ENCODE measurements at regions not wholly inside any gene's neighbourhood (a gene's known extent, or its start where the extent isn't known, plus 50 kb on each side); places are given as distances from the start of the nearest gene placed in this dataset.

DNA sequence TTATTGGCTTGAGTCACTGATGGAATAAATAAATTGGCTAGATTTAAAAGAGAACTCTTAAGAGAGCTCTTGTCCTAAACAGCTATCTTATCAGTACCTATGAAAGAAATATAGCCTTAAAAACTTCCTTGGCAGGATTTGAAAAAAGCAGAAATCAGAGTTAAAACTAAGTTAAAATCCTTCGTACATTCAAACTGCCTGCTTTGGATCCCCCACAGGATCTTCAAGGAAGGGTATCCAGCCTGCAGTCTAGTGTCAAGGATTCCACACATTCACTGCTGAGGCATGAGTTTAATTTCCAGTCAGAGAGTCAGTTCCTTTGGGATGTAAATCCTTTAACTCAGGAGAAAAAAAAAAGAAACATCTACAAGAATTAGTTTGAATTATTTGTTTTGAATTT lies 242.9 kb upstream of the UBASH3B start:
- TF ChIP-seq GATA2 (IDR thresholded peaks at IDR 0.05; ENCODE audit: low read depth, low read length) (no peak), GATA3 (IDR thresholded peaks at IDR 0.05; ENCODE audit: low read depth, low read length) (no peak)

DNA sequence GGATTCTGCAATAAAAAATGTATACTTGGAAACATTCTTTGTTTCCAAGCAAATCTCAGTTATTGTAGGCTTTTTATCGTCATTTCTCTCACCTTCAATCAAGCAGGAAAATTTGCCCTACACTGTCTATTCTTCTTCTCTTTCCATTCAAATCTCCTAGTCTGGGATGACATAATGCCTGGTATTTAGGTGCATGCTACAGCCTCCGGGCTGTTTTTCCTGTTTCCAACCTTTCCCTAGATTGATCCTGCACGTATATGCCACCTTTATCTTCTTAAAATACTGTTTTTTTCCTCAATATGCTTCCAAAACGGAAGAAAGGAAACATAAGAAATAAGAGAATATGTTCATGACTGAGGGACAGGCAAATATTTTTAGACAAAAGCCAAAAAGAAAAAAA lies 249.1 kb upstream of the UBASH3B start:
- TF ChIP-seq GATA3 (IDR thresholded peaks at IDR 0.05; ENCODE audit: low read depth, low read length), result no peak
- TF ChIP-seq GATA2 (IDR thresholded peaks at IDR 0.05; ENCODE audit: low read depth, low read length), result no peak

DNA sequence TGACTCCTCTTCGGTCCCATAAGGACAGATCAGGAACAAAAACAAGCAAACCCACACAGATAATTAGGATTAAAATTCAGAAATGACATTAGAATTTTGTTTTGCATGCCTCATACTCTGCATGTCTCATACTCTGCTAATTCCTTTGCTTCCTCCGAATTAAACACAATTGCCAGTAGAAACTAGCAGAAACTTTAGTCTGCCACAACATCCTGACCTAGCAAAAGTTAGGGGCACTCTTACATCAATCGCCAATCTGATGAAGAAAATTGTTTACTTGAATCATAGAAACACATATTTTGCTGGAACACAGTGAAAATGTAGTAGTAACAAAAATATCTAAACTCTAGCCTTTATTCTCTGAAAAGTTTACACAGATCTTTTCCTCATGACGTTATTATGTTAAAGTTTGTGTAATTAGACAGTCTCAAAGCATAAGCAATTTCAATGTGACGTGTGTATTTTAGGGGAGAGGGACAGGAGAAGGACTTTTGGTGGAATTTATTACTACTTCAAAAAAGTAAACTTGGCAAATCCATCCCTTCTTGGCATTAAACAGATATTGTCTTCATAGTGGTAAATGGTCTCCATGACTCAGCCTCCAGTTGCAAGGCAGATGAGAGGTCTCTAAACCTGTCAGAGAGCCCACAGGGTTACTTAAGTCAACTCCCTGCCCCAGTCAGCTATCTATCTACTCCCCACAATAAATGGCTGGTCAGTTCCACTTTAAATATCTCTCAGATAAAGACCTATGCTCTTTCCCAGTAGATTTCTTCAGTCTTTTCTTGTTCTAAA lies 249.8 kb upstream of the UBASH3B start:
- no peak for TF ChIP-seq GATA3 (IDR thresholded peaks at IDR 0.05; ENCODE audit: low read depth, low read length)
- TF ChIP-seq GATA2 (IDR thresholded peaks at IDR 0.05; ENCODE audit: low read depth, low read length), result no peak

DNA sequence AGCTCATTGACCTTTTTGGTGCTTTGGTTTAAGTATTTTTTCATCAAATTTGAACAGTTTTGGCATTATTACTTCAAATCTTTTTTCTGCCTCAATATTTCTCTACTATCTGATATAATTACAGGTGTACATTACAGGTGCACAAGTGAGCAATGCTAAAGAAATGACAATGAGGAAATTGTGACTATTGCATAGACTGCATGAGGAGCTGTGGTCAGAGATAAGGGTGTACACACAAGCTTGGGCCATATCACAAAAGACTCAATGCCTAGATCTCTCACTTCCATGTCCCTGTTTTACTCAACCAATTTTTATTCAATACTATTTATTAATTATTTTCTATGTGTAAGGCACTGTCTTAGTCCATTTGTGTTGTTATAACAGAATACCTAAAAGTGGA lies 251.0 kb upstream of the UBASH3B start:
- TF ChIP-seq GATA3 (IDR thresholded peaks at IDR 0.05; ENCODE audit: low read depth, low read length) (no peak), GATA2 (IDR thresholded peaks at IDR 0.05; ENCODE audit: low read depth, low read length) (no peak)

DNA sequence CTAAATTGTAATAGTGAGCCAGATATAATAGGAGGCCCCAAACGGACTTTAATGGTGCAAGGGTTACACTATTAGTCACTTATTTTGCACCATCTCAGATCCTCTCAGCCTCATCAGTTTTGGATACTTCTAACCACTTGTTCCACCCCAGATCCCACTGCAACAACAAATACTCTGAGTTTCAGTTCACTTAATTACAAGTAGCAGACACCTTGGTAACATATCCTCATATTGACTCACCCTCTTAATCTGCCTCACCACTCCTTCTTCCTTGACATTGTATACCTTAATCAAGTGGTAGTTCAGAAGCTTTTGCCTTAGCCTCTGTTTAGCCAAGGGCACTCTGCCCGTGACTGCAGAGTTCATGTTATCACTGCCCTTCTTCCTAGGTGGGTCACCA lies 256.1 kb upstream of the UBASH3B start:
- TF ChIP-seq GATA2 (IDR thresholded peaks at IDR 0.05; ENCODE audit: low read depth, low read length) (no peak), GATA3 (IDR thresholded peaks at IDR 0.05; ENCODE audit: low read depth, low read length) (no peak)

DNA sequence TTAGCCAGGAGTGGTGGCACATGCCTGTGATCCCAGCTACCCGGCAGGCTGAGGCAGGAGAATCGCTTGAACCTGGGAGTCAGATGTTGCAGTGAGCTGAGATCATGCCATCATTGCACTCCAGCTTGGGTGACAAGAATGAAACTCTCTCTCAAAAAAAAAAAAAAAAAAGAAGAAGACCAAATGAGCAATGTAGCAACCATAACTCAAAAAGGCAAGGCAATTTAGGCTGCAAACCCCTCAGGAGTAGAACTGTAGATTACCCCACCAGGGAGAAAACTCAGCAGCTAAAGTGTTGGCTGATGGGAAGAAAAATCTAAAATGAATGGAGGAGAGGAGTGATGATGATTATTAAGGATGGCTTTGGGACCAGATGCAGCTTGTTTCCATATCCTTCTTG lies 256.7 kb upstream of the UBASH3B start:
- TF ChIP-seq GATA3 (IDR thresholded peaks at IDR 0.05; ENCODE audit: low read depth, low read length), result no peak
- TF ChIP-seq GATA2 (IDR thresholded peaks at IDR 0.05; ENCODE audit: low read depth, low read length), result no peak

DNA sequence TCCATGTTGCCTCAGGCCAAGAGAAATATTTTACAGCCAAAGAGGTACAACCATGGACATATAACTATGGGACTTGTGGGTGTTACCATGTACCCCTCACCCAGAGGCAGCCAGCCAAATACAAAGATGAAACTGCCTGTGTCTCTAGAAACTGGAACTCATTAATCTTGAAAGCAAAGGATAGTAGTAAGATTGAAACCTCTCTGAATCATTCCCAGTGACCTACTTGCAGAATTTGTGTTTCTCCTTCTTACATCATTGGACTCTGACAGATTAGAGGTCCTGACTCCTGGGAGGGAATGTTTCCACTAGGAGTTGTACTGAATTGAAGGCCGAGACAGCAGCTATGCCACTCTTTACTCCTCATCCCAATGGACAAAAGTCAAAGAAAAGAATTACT lies 257.4 kb upstream of the UBASH3B start:
- TF ChIP-seq GATA3 (IDR thresholded peaks at IDR 0.05; ENCODE audit: low read depth, low read length), result no peak
- no peak for TF ChIP-seq GATA2 (IDR thresholded peaks at IDR 0.05; ENCODE audit: low read depth, low read length)

DNA sequence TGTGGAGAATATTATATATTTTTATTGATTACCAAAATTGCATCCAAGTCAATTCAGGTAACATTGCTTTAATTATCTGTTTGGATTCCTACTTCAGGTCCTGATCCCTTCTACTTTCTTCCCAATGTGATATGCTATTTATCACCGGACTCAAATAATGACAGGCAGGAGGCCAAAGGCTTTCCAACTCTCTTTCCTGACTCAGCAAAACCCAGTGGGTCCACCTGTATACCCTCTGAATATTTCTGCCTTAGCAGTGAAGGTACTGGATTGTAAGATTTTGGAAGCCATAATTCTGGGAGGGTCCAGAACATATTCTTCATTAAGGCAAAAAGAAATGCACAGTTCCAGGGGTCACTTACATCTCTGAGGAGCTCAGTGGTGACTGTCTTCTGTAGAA lies 260.2 kb upstream of the UBASH3B start:
- TF ChIP-seq GATA2 (IDR thresholded peaks at IDR 0.05; ENCODE audit: low read depth, low read length), result no peak
- TF ChIP-seq GATA3 (IDR thresholded peaks at IDR 0.05; ENCODE audit: low read depth, low read length), result no peak

DNA sequence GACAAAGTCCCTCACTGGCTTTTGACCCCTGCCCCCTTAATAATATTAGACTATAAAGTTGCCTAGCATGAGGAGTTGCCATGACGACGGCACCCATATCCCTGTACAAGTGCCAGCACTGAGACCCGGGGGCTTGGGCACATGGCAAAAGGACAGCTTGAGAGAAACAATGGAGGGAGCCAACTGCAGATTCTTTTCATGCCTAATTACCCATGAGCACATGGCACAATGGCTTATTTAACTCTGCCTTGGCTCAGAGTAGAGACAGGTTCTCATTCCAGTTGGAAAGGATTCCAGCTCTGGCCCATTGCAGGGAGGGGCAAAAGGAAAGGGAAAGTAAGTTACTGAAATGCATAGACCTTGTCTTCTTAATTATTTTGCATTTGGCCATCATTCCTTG lies 261.2 kb upstream of the UBASH3B start:
- TF ChIP-seq GATA3 (IDR thresholded peaks at IDR 0.05; ENCODE audit: low read depth, low read length), result no peak
- no peak for TF ChIP-seq GATA2 (IDR thresholded peaks at IDR 0.05; ENCODE audit: low read depth, low read length)

DNA sequence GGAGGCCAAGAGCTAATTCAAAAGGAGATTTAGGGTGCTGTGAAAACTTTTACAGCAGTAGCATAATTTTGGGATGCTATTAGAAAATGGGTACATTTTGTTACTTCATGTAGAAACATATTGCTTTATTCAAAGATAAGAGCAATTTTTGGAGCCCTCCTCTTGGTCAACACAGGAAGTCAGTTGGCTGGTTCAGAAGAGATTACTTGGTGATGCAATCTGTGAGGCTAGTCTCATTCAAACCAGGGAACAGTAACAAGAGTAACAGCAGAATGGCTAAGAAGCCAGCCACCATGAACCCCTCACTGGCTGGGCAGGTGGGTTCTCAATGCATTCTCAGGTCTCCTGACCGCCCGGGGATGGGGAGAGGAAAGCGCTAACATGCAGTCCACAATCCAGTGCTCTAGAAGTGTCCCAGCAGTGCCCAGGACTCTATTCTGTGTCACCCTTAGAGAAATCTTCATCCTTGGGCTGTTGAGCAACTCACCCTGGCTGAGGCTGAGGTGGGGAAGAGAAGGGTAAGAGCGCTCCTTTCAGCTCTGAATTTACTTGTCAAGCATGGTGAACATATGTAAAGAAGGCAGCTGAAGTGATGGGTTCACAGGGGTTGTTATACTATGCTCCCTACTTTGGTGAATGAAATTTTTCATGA lies 262.2 kb upstream of the UBASH3B start:
- no peak for TF ChIP-seq GATA3 (IDR thresholded peaks at IDR 0.05; ENCODE audit: low read depth, low read length)
- TF ChIP-seq GATA2 (IDR thresholded peaks at IDR 0.05; ENCODE audit: low read depth, low read length), result no peak

DNA sequence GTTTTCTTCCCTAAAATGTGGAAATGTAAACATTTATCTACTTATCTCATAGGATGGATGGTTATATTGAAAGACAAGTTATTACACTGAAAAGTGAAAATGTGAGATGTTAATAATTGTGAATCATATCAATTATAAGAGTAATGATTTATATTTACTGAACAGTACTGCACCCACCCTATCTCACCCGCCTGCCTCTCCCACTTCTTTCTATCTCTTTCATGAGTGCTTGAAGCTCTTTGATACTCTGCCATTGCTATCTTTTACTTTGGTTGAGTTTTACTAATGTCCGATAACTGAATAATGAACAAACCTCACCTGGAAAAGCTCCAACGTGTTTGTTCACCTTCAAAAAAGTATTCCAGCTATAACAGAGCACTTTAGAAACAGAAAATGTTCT lies 263.0 kb upstream of the UBASH3B start:
- no peak for TF ChIP-seq GATA2 (IDR thresholded peaks at IDR 0.05; ENCODE audit: low read depth, low read length)
- TF ChIP-seq GATA3 (IDR thresholded peaks at IDR 0.05; ENCODE audit: low read depth, low read length), result no peak

DNA sequence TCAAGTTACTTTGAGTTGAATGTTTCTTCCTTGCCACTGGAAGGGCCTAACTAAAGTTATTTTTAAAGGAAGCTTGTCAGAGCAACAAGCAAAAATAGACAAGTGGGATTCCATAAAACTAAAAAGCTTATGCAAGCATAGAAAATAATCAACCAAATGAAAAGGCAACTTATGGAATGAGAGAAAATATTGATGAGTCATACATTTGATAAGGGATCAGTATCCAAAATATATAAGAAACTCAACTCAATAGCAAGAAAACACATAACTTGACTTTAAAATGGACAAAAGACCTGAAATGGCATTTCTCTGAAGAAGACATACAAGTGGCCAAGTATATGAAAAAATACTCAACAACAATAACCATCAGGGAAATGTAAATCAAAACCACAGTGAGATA lies 264.5 kb upstream of the UBASH3B start:
- no peak for TF ChIP-seq GATA3 (IDR thresholded peaks at IDR 0.05; ENCODE audit: low read depth, low read length)
- TF ChIP-seq GATA2 (IDR thresholded peaks at IDR 0.05; ENCODE audit: low read depth, low read length), result no peak

DNA sequence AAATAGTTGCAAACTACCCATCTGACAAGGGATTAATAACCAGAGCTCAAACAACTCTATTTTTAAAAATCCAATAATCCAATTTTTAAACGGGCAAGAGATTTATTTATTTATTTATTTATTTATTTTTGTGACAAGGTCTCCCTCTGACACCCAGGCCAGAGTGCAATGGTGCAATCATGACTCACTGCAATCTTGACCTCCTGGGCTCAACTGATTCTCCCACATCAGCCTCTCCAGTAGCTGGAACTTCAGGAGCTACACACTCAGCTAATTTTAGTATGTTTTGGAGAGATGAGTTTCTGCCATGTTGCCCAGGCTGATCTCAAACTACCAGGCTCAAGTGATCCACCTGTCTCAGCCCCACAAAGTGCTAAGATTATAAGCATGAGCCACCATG lies 267.2 kb upstream of the BLID start:
- TF ChIP-seq GATA2 (IDR thresholded peaks at IDR 0.05; ENCODE audit: low read depth, low read length) (no peak), GATA3 (IDR thresholded peaks at IDR 0.05; ENCODE audit: low read depth, low read length) (no peak)

DNA sequence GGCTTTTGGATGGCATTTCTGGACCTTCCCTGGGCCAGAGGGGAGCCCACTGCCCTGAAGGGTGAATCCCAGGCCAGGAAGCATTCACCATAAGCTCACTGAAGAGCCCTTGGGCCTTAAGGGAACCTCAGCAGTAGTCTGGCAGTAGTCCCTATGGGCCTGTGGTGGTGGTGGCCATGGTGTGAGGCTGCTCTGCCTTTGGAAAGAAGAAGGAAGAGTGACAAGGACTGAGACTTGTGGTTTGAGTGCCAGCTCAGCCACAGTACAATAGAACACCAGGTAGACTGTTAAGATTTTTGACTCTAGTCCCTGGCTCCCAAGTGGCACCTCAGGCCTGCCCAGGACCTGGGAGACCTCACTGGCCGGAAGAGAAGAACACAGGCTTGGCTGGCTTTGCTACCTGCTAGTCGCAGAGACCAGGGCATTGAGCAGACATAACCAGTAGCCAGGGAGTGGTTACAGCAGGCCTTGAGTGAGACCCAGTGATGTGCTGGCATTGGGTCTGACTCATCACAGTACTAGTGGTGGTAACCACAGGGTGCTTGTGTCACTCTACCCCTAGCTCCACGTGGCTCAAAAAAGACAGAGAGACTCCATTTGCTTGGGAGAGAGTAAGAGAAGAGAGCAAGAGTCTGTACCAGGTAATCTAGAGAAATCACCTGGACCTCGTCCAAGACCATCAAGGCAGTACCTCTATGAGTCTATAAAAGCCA lies 259.8 kb upstream of the BLID start:
- TF ChIP-seq GATA3 (IDR thresholded peaks at IDR 0.05; ENCODE audit: low read depth, low read length) (no peak), GATA2 (IDR thresholded peaks at IDR 0.05; ENCODE audit: low read depth, low read length) (no peak)

DNA sequence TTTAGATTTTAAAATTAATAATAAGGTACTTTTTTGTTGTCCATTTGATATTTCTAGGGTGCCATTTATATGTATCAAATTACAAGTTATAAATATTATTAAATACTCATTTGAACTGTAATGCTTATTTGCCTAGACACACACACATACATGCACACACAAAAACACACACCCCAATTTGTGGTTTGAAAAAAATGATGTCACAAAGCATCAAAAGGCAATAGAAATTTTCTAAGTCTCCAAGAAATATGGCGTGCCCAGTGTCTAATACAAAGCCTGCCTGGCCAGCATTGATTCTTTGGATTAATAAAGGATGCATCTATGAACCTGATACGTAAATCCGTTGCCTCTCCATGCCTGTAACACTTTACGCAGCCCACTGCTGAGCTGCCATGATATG lies 252.8 kb upstream of the BLID start:
- TF ChIP-seq GATA2 (IDR thresholded peaks at IDR 0.05; ENCODE audit: low read depth, low read length), result no peak
- TF ChIP-seq GATA3 (IDR thresholded peaks at IDR 0.05; ENCODE audit: low read depth, low read length), result no peak

All from SH-SY5Y (cell line).